ENCODE measurements at regions not wholly inside any gene's neighbourhood (a gene's known extent, or its start where the extent isn't known, plus 50 kb on each side); places are given as distances from the start of the nearest gene placed in this dataset.
"Not testable (repeated sequence)": the region's sequence is repeated elsewhere in the genome, so short reads cannot be mapped to it uniquely, and the experiment has no call there.

- DNase-seq (ENCODE audit: low read depth, low spot score), result no peak
Measured at GRCh38 chr2:16729335-16729734, 63.7 kb upstream of the CYRIA start.

- DNase-seq (ENCODE audit: low read depth, low spot score), result no peak
Measured at GRCh38 chr2:16728351-16729136, 62.9 kb upstream of the CYRIA start.

DNA sequence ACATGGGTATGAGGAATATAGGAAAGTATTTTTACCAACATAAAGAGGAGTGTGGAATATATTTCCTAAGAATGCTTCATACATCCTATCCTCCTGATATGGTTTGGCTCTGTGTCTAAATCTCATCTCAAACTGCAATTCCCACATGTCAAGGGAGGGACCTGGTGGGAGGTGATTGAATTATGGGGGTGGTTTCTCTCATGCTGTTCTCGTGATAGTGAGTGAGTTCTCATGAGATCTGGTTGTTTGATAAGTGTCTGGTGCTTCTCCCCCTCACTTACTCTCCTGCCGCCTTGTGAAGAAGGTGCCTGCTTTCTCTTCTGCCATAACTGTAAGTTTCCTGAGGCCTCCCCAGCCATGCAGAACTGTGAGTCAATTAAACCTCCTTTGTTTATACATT, 62.2 kb upstream of the CYRIA start:
- not testable (repeated sequence) for DNase-seq (ENCODE audit: low read depth, low spot score)

DNA sequence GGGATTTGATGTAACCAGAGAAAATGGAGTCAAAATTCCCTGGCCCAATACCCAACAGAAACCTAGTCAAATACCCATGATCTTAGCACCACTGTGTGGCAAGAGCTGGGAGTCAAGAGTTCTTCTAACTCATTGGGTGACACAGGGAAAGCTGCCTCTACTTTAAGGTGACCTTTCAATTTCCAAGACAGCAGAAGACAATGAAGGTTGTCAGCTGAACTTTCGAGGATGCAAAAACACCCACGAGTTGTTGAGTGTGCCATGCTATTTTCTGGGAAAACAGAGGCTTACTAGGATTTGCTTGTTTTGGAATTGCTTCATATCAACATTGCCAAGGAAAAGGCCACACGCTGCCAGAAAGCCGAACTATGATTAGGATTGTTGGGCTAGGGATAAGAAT, 61.6 kb upstream of the CYRIA start:
- no peak for DNase-seq (ENCODE audit: low read depth, low spot score)

GRCh38 chr2:16726577-16726976, 60.9 kb upstream of the CYRIA start:
- DNase-seq (ENCODE audit: low read depth, low spot score), result no peak

DNA sequence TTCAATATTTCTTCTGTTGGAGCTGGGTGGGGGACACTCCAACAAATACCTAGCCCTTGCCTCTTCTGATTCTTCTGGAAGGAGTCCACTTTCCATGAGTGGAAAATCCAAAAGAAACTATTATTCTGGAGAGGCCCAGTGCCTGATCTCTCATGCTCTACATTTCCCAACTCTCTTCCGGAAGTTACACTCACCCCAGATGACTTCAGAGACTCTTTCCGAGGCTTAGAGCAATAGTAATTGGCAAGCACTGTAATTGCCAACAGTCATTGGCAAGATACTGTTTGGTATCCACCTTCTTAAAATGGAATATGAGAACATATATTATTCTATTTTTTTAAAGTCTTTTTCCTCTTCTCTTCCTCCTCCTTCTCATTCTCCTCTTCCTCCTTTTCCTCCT, 60.5 kb upstream of the CYRIA start:
- no peak for DNase-seq (ENCODE audit: low read depth, low spot score)

DNA sequence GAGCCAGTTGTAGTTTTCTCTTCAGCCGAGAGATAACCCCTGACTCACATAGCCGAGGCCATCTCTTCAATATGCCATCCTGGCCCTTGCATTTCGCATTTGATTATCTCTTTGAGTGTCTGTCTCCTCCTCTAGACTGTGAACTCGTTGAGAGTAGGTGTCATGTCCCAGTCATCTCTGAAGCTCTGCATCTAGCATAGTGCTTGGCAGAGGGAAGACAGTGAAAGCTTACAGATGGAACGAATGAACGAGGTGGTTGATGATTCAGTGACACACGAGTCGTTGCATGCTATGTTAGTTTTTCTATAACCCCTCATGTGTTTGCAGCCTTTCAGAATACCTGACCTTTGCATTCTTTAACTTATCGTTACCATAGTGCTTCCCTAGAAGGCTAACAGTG, 59.9 kb upstream of the CYRIA start:
- DNase-seq (ENCODE audit: low read depth, low spot score), result no peak

DNA sequence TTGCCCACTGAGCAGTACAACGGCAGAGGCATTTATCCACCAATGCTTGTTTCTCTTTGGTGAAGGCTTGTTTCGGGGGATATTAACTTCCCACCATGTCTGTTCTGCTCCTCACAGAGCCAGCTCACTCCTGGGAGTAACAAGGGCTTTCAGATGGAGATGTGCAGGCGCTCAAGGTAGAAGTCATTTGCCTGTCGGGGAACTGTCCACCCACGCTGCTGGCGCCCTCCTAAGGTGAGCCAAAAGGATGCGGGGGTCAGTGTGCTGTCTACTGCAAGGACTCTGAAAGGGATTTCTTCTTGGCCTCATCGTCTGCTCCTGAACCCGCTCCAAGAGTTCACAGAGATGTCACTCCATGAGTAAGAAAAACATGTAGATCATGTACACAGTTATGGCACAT, 57.0 kb upstream of the CYRIA start:
- DNase-seq (ENCODE audit: low read depth, low spot score), result peak; percentile 27

GRCh38 chr2:16722126-16722525, 56.5 kb upstream of the CYRIA start:
- DNase-seq (ENCODE audit: low read depth, low spot score), result no peak

- DNase-seq (ENCODE audit: low read depth, low spot score), result not testable (repeated sequence)
Measured at GRCh38 chr2:16721529-16721928, 55.9 kb upstream of the CYRIA start.

DNA sequence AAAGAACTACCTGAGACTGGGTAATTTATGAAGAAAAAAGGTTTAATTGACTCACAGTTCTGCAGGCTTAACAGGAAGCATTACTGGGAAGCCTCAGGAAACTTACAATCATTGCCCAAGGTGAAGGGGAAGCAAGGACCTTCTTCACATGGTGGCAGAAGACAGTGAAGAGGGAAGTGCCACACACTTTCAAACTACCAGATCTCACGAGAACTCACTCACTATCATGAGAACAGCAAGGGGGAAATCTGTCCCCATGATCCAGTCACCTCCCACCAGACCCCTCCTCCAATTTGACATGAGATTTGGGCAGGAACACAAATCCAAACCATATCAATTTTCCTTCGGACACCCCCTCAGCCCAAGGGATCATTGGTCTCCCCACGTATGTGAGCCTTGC, 55.1 kb upstream of the CYRIA start:
- DNase-seq (ENCODE audit: low read depth, low spot score), result not testable (repeated sequence)

- DNase-seq (ENCODE audit: low read depth, low spot score), result no peak
Measured at GRCh38 chr2:16719485-16719808, 53.8 kb upstream of the CYRIA start.

DNA sequence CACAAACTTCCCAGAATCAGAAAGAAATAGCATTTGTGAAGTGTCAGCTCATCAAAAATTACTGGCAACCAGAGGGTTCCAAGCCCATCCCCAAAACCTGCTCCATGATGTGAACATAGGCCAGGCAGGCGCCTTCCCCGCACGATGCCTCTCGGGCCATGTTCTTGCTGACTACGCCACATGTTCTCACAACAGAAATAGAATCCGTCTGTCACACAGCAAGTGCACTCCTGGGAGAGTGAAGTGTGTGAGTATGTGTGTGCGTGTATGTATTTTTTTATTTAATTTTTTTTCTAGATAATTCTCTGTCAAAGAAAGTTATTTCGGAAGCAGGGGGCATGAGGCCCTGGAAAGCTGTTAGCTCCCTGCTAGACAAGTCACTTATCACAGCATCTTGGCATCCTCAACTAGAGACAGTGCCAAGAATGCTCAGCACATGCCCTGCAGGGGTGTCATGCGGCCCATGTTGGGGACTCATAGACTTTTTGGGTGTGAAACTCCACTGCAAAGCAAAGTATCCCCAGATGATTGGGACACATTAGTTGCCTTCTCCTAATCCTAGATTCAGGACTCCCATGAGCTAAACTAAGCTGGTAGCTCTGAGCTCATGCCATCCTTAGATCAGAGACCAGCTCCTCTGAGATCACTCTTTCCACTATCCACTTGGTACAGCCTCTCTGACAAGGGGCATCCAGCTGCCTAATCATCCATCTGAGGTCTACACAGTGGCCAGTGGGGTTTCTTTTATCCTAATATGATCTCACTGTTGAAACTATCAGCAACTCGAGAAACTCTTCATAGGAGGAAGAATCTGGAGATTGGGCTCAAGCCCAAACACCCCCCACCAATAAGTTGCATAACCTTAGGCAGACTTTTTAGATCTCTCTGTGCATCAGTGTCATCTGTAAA, 53.2 kb upstream of the CYRIA start:
- no peak for DNase-seq (ENCODE audit: low read depth, low spot score)

DNA sequence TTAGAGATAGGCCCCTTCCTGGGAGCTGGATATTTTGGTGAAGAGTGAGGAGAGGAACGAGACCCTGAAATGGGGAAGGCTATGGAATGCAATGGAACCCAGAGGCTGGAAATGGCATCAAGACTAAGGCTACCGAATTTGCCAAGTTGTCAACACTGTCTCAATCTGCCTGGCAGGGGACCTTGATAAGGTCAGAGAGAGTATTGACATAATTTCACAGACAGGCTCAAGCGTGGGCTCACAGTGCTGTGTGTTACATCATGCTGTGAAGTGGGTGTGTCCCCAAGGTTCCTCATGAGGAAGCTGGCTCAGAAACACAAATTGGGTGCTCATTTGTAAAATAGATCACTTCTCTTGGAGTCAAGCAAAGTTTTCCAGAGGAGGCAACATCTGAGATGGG, 51.8 kb upstream of the CYRIA start:
- DNase-seq (ENCODE audit: low read depth, low spot score), result no peak

DNA sequence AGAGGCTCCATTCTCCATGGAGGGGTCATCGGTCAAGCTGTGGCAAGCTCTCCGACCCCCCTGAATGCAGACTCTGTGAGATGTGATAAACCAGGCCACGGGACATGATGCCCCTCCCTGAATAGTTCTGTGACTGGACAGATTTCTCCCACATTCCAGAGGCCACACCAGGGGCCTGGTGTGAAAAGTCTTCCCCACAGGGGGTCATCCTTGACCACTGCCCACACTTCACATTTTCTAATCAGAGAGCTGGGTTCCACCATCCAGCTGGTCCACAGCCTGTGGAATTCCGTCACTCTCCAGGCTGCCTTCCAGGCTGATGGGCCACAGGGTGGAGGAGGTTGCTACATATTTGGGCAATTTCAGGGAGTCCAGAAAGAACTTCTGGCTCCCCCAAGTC, 51.3 kb upstream of the CYRIA start:
- no peak for DNase-seq (ENCODE audit: low read depth, low spot score)

- no peak for DNase-seq (ENCODE audit: low read depth, low spot score)
Measured at GRCh38 chr2:16716024-16716423, 50.4 kb upstream of the CYRIA start.

All from ELF-1 (cell line).